Mesenchymal stem cell (in vitro differentiated cells and primary cell): ENCODE measurements at regions not wholly inside any gene's neighbourhood (a gene's known extent, or its start where the extent isn't known, plus 50 kb on each side); places are given as distances from the start of the nearest gene placed in this dataset.

Experiments used
- DNase-seq: peaks from one replicate; pipeline ENCODE4 v3.0.0-alpha.2; 2013
- H2AFZ ChIP-seq: one replicate; pipeline ENCODE4 v1.6.1; 2013; ENCODE audit warnings: low read depth, mild to moderate bottlenecking, control low read depth, inconsistent platforms, low read length, moderate library complexity
- H2AK5ac ChIP-seq: 2 replicates; pipeline ENCODE4 v1.6.1; 2013; ENCODE audit warnings: low read length, moderate library complexity, mild to moderate bottlenecking, inconsistent platforms; ENCODE audit not compliant: severe bottlenecking
- H2BK120ac ChIP-seq: one replicate; pipeline ENCODE4 v1.6.1; 2013; ENCODE audit warnings: low read depth, mild to moderate bottlenecking, inconsistent platforms, low read length, moderate library complexity
- H2BK12ac ChIP-seq, 2 experiments: one replicate each; pipeline ENCODE4 v1.6.1; 2013; ENCODE audit warnings: inconsistent platforms in 2 of 2, low read length in 2 of 2, mild to moderate bottlenecking in 2 of 2, moderate library complexity in 2 of 2, control low read depth in 1 of 2
- H2BK15ac ChIP-seq: one replicate; pipeline ENCODE4 v1.6.1; 2013; ENCODE audit warnings: mild to moderate bottlenecking, low read depth, inconsistent platforms; ENCODE audit not compliant: poor library complexity, severe bottlenecking
- H2BK5ac ChIP-seq: 2 replicates; pipeline ENCODE4 v1.6.1; 2013; ENCODE audit warnings: low read depth, mild to moderate bottlenecking, low read length, control low read depth, inconsistent platforms; ENCODE audit not compliant: poor library complexity, severe bottlenecking
- H3K14ac ChIP-seq, 2 experiments: one replicate each; pipeline ENCODE4 v1.6.1; 2013; ENCODE audit warnings: inconsistent platforms in 2 of 2, low read length in 2 of 2, control low read depth in 1 of 2, mild to moderate bottlenecking in 1 of 2, moderate library complexity in 1 of 2
- H3K18ac ChIP-seq, 2 experiments: one replicate each; pipeline ENCODE4 v1.6.1; 2013; ENCODE audit warnings: inconsistent platforms in 2 of 2, low read length in 2 of 2, control low read depth in 1 of 2, low read depth in 1 of 2, mild to moderate bottlenecking in 1 of 2
- H3K23ac ChIP-seq, 2 experiments: one replicate each; pipeline ENCODE4 v1.6.1; 2013; ENCODE audit warnings: inconsistent platforms in 2 of 2, low read length in 2 of 2, mild to moderate bottlenecking in 2 of 2, moderate library complexity in 2 of 2, control low read depth in 1 of 2
- H3K27ac ChIP-seq: 2 replicates; pipeline ENCODE4 v1.5.1; 2013; ENCODE audit warnings: mild to moderate bottlenecking, moderate library complexity, low read length, control low read depth, inconsistent platforms; ENCODE audit not compliant: poor library complexity, severe bottlenecking
- H3K27me3 ChIP-seq, 2 experiments: 2 replicates each; pipeline versions ENCODE4 v1.6.1 to v1.7.0; 2013; ENCODE audit warnings: low read length in 2 of 2, mild to moderate bottlenecking in 2 of 2, moderate library complexity in 2 of 2, control low read depth in 1 of 2, inconsistent platforms in 1 of 2; ENCODE audit not compliant: control insufficient read depth in 1 of 2, insufficient read depth in 1 of 2
- H3K36me3 ChIP-seq, 2 experiments: 2 replicates each; pipeline versions ENCODE4 v1.6.1 to v1.7.0; 2013; ENCODE audit warnings: low read length in 2 of 2, control low read depth in 1 of 2, inconsistent platforms in 1 of 2, low read depth in 1 of 2, mild to moderate bottlenecking in 1 of 2; ENCODE audit not compliant: insufficient read depth in 2 of 2, control insufficient read depth in 1 of 2
- H3K4ac ChIP-seq, 2 experiments: one replicate each; pipeline ENCODE4 v1.6.1; 2013; ENCODE audit warnings: inconsistent platforms in 2 of 2, low read length in 2 of 2, mild to moderate bottlenecking in 2 of 2, moderate library complexity in 2 of 2, control low read depth in 1 of 2, low read depth in 1 of 2
- H3K4me1 ChIP-seq: 2 replicates; pipeline ENCODE4 v1.6.1; 2013; ENCODE audit warnings: low read depth, low read length, control low read depth; ENCODE audit not compliant: control insufficient read depth, insufficient read depth
- H3K4me2 ChIP-seq: 2 replicates; pipeline ENCODE4 v1.6.1; 2013; ENCODE audit warnings: low read length, mild to moderate bottlenecking, inconsistent platforms; ENCODE audit not compliant: poor library complexity, severe bottlenecking
- H3K4me3 ChIP-seq, 2 experiments: 2 replicates each; pipeline versions ENCODE4 v1.5.1 to v1.7.0; 2013; ENCODE audit warnings: low read length in 2 of 2, mild to moderate bottlenecking in 2 of 2, control low read depth in 1 of 2, low read depth in 1 of 2; ENCODE audit not compliant: insufficient read depth in 1 of 2
- H3K79me1 ChIP-seq: replicated peaks from 2 replicates; pipeline ENCODE4 v1.6.1; 2013; ENCODE audit warnings: mild to moderate bottlenecking, control low read depth, low read length, inconsistent platforms; ENCODE audit not compliant: poor library complexity, severe bottlenecking
- H3K9ac ChIP-seq: 2 replicates; pipeline ENCODE4 v1.7.0; 2013; ENCODE audit warnings: mild to moderate bottlenecking, low read length, moderate library complexity
- H3K9me3 ChIP-seq: 2 replicates; pipeline ENCODE4 v1.7.0; 2013; ENCODE audit warnings: mild to moderate bottlenecking, low read length; ENCODE audit not compliant: control insufficient read depth
- H4K8ac ChIP-seq: one replicate; pipeline ENCODE4 v1.6.1; 2013; ENCODE audit warnings: inconsistent platforms, mild to moderate bottlenecking, low read length, moderate library complexity
- H4K91ac ChIP-seq: one replicate; pipeline ENCODE4 v1.6.1; 2013; ENCODE audit warnings: mild to moderate bottlenecking, low read length, inconsistent platforms
- WGBS: methylation state at CpG from one replicate; pipeline ENCODE4 v1.1.7; 2013; ENCODE audit warnings: mixed read lengths; 5-methylcytosine and 5-hydroxymethylcytosine counted together

DNA sequence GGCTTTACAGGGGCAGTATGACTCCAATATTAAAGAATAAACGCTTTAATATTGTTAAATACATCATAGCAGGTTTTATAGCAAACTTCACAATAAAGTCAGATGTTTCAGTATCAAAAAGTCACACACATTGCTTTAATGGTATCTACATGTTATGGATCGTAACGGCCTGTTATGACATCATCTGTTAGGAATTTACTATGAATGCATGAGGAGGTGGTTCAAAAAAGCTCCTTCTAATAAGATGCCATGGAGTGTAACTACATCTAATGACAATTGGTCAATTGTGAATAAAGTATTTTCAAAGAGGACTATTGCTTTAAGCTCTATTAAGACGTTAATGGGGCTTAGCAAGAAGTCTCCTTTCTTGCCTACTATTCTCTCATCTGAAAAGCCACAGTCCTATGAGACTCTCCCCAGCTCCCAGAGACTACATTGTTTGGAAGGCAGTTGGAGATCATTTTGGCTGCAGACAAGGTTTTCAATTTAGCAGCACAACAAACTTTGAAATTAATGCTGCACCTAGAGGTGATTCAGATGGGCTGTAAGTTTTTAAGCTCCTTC is 300.7 kb upstream of the MEIS1 start:
- Histone ChIP-seq H3K23ac (no peak overlapping the region), H2AK5ac (no peak overlapping the region), H3K4ac (no peak overlapping the region), H3K27me3 (no peaks in the 10 kb centered on the region), H3K18ac (no peak overlapping the region), H2BK120ac (no peak overlapping the region), H3K36me3 (no peaks in the 10 kb centered on the region), H2BK12ac (no peak overlapping the region), H4K91ac (no peak overlapping the region), H3K4me3 (no peak overlapping the region), H2BK15ac (no peak overlapping the region), H2BK5ac (no peak overlapping the region), H3K27ac (no peak overlapping the region), H3K4me1 (no peaks in the 10 kb centered on the region), H3K9me3 (no peaks in the 10 kb centered on the region), H3K9ac (no peak overlapping the region), H3K14ac (no peak overlapping the region), H2AFZ (no peak overlapping the region), H4K8ac (no peak overlapping the region), H3K79me1 (no peaks in the 10 kb centered on the region), H3K4me2 (no peak overlapping the region)
- DNase-seq = no peak
- 33% methylated on average over 2 of the region's 4 CpGs for WGBS

GRCh38 chr2:66127656-66128055 is 307.3 kb upstream of the MEIS1 start:
- no peaks in the 10 kb centered on the region for H3K9me3 ChIP-seq
- no peak overlapping the region for H4K91ac ChIP-seq
- no peak overlapping the region for H3K18ac ChIP-seq
- no peaks in the 10 kb centered on the region for H3K4me1 ChIP-seq
- no peaks in the 10 kb centered on the region for H3K27me3 ChIP-seq
- no peak overlapping the region for H3K14ac ChIP-seq
- H2BK120ac ChIP-seq = no peak overlapping the region
- H2BK12ac ChIP-seq = no peak overlapping the region
- H3K79me1 ChIP-seq = no peaks in the 10 kb centered on the region
- no peak overlapping the region for H3K23ac ChIP-seq
- H2BK15ac ChIP-seq = no peak overlapping the region
- H3K4me2 ChIP-seq = no peak overlapping the region
- H3K27ac ChIP-seq = no peak overlapping the region
- no peak overlapping the region for H4K8ac ChIP-seq
- DNase-seq = no peak
- H3K36me3 ChIP-seq = no peaks in the 10 kb centered on the region
- H2AK5ac ChIP-seq = no peak overlapping the region
- WGBS = 79% methylated on average over 6 of the region's 6 CpGs
- no peak overlapping the region for H2AFZ ChIP-seq
- no peak overlapping the region for H3K4me3 ChIP-seq
- H3K4ac ChIP-seq = no peak overlapping the region
- no peak overlapping the region for H2BK5ac ChIP-seq
- no peak overlapping the region for H3K9ac ChIP-seq

GRCh38 chr2:66127061-66127460 is 307.9 kb upstream of the MEIS1 start:
- no peak overlapping the region for H3K14ac ChIP-seq
- no peak for DNase-seq
- no peak overlapping the region for H2BK15ac ChIP-seq
- H2BK120ac ChIP-seq = no peak overlapping the region
- no peak overlapping the region for H3K4me3 ChIP-seq
- no peak overlapping the region for H2BK5ac ChIP-seq
- H3K4ac ChIP-seq = no peak overlapping the region
- H3K23ac ChIP-seq = no peak overlapping the region
- no peak overlapping the region for H3K18ac ChIP-seq
- no peaks in the 10 kb centered on the region for H3K27me3 ChIP-seq
- no peak overlapping the region for H3K4me2 ChIP-seq
- H2BK12ac ChIP-seq = no peak overlapping the region
- no peaks in the 10 kb centered on the region for H3K9me3 ChIP-seq
- H3K9ac ChIP-seq = no peak overlapping the region
- H3K4me1 ChIP-seq = no peaks in the 10 kb centered on the region
- no peaks in the 10 kb centered on the region for H3K36me3 ChIP-seq
- 82% methylated on average over 4 of the region's 5 CpGs for WGBS
- no peak overlapping the region for H2AK5ac ChIP-seq
- H4K91ac ChIP-seq = no peak overlapping the region
- no peak overlapping the region for H2AFZ ChIP-seq
- no peak overlapping the region for H3K27ac ChIP-seq
- H4K8ac ChIP-seq = no peak overlapping the region
- H3K79me1 ChIP-seq = no peaks in the 10 kb centered on the region

DNA sequence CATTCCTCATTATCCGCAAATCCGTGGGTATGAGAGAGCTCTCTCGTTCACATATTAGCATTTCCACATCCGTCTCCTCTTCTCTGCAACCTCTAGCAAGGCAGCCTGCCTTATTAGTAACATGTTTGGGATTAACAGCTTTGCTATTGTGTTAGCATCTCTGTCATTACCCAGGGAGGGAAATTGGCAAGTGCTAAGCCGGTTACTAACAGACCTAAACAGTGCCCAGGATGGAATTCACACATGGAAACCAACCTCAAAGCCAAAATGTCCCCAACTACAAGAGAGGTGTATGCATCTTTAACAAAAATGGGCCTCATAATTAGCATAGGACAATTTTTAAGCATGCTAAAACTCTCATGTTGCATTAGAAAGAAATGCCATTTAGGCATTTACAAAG is 309.0 kb upstream of the MEIS1 start:
- no peak overlapping the region for H2BK5ac ChIP-seq
- H3K18ac ChIP-seq = no peak overlapping the region
- no peak overlapping the region for H3K14ac ChIP-seq
- no peak overlapping the region for H3K4ac ChIP-seq
- no peak overlapping the region for H3K23ac ChIP-seq
- no peak overlapping the region for H3K9ac ChIP-seq
- no peaks in the 10 kb centered on the region for H3K9me3 ChIP-seq
- H2AFZ ChIP-seq = no peak overlapping the region
- H4K8ac ChIP-seq = no peak overlapping the region
- H3K36me3 ChIP-seq = no peaks in the 10 kb centered on the region
- no peak overlapping the region for H2BK15ac ChIP-seq
- no peak overlapping the region for H2BK120ac ChIP-seq
- no peaks in the 10 kb centered on the region for H3K27me3 ChIP-seq
- no peak overlapping the region for H4K91ac ChIP-seq
- H2BK12ac ChIP-seq = no peak overlapping the region
- no peaks in the 10 kb centered on the region for H3K4me1 ChIP-seq
- H3K27ac ChIP-seq = no peak overlapping the region
- no peak overlapping the region for H2AK5ac ChIP-seq
- WGBS = 98% methylated on average over 5 of the region's 5 CpGs
- DNase-seq = no peak
- H3K4me3 ChIP-seq = no peak overlapping the region
- H3K79me1 ChIP-seq = no peaks in the 10 kb centered on the region
- H3K4me2 ChIP-seq = no peak overlapping the region
